ENCODE measurements at regions not wholly inside any gene's neighbourhood (a gene's known extent, or its start where the extent isn't known, plus 50 kb on each side); places are given as distances from the start of the nearest gene placed in this dataset.
"Not testable (repeated sequence)": the region's sequence is repeated elsewhere in the genome, so short reads cannot be mapped to it uniquely, and the experiment has no call there.

- no peak for DNase-seq
Observed at GRCh38 chr11:50088231-50088630, 55.6 kb downstream of the OR4C45 start.

GRCh38 chr11:50098186-50098725 is 65.6 kb downstream of the OR4C45 start:
- no peak for DNase-seq
- intact Hi-C loops (cut with DNase I), result no loop called here

More at GRCh38 chr11:50088231-50088630, 55.6 kb downstream of the OR4C45 start:
- intact Hi-C loops (cut with DNase I), result no loop called here

GRCh38 chr11:50102916-50103315 is 70.2 kb downstream of the OR4C45 start:
- no peak for DNase-seq
- intact Hi-C loops (cut with DNase I), result no loop called here

- intact Hi-C loops (cut with DNase I); DNase-seq: not testable (repeated sequence)
Observed at GRCh38 chr11:50140686-50141085, 108.0 kb downstream of the OR4C45 start.

GRCh38 chr11:50146308-50146707 is 113.6 kb downstream of the OR4C45 start:
- DNase-seq; intact Hi-C loops (cut with DNase I): not testable (repeated sequence)

GRCh38 chr11:50147946-50148345 is 115.3 kb downstream of the OR4C45 start:
- intact Hi-C loops (cut with DNase I), result not testable (repeated sequence)

GRCh38 chr11:50155508-50155907 is 122.8 kb downstream of the OR4C45 start:
- intact Hi-C loops (cut with DNase I), result no loop called here
- DNase-seq, result no peak

More at GRCh38 chr11:50147946-50148345, 115.3 kb downstream of the OR4C45 start:
- DNase-seq, result not testable (repeated sequence)

GRCh38 chr11:50164050-50164449 is 131.4 kb downstream of the OR4C45 start:
- DNase-seq, result peak in 2 of 10 donors; percentile 46 to 76
- intact Hi-C loops (cut with DNase I), result no loop called here

- DNase-seq, result peak in 2 of 10 donors; percentile 51 to 82
- intact Hi-C loops (cut with DNase I), result no loop called here
Observed at GRCh38 chr11:50169634-50170033, 137.0 kb downstream of the OR4C45 start.

- intact Hi-C loops (cut with DNase I), result no loop called here
- DNase-seq, result peak in 3 of 10 donors; percentile 63 to 85 (median 71)
Observed at GRCh38 chr11:50170115-50170514, 137.4 kb downstream of the OR4C45 start.

GRCh38 chr11:50174189-50174588 is 141.5 kb downstream of the OR4C45 start:
- intact Hi-C loops (cut with DNase I), result no loop called here
- DNase-seq, result no peak

- DNase-seq, result no peak
- intact Hi-C loops (cut with DNase I), result no loop called here
Observed at GRCh38 chr11:50174975-50175374, 142.3 kb downstream of the OR4C45 start.

- intact Hi-C loops (cut with DNase I), result no loop called here
- no peak for DNase-seq
Observed at GRCh38 chr11:50178737-50179136, 146.1 kb downstream of the OR4C45 start.

GRCh38 chr11:50181334-50181733 is 148.7 kb downstream of the OR4C45 start:
- DNase-seq, result no peak
- intact Hi-C loops (cut with DNase I), result no loop called here

- DNase-seq, result peak in 3 of 10 donors; percentile 31 to 50 (median 32)
- intact Hi-C loops (cut with DNase I), result no loop called here
Observed at GRCh38 chr11:50182486-50182885, 149.8 kb downstream of the OR4C45 start.

- intact Hi-C loops (cut with DNase I), result not testable (repeated sequence)
- DNase-seq, result peak in 2 of 10 donors; percentile 69 to 73
Observed at GRCh38 chr11:50183170-50183569, 150.5 kb downstream of the OR4C45 start.

- intact Hi-C loops (cut with DNase I), result no loop called here
- DNase-seq, result no peak
Observed at GRCh38 chr11:50186146-50186545, 153.5 kb downstream of the OR4C45 start.

GRCh38 chr11:50187220-50187619 is 154.5 kb downstream of the OR4C45 start:
- intact Hi-C loops (cut with DNase I), result no loop called here
- DNase-seq, result no peak

- intact Hi-C loops (cut with DNase I), result no loop called here
- no peak for DNase-seq
Observed at GRCh38 chr11:50188040-50188439, 155.4 kb downstream of the OR4C45 start.

- DNase-seq, result no peak
- intact Hi-C loops (cut with DNase I), result no loop called here
Observed at GRCh38 chr11:50192743-50193142, 160.1 kb downstream of the OR4C45 start.

GRCh38 chr11:50214376-50214775 is 181.7 kb downstream of the OR4C45 start:
- intact Hi-C loops (cut with DNase I), result no loop called here
- DNase-seq, result no peak

- no peak for DNase-seq
- intact Hi-C loops (cut with DNase I), result no loop called here
Observed at GRCh38 chr11:50220651-50221050, 188.0 kb downstream of the OR4C45 start.

- intact Hi-C loops (cut with DNase I); DNase-seq: not testable (repeated sequence)
Observed at GRCh38 chr11:50238368-50238767, 205.7 kb downstream of the OR4C45 start.

Measured in posterior cingulate gyrus (tissue), 11 donors.